GM11168 (cell line): ENCODE measurements at regions not wholly inside any gene's neighbourhood (a gene's known extent, or its start where the extent isn't known, plus 50 kb on each side); places are given as distances from the start of the nearest gene placed in this dataset.
"Not testable (repeated sequence)": the region's sequence is repeated elsewhere in the genome, so short reads cannot be mapped to it uniquely, and the experiment has no call there.

Experiments used
- in situ Hi-C: fragments of 300-500 bp; cut with MboI; formaldehyde crosslinking; loops from one replicate; pipeline ENCODE4 v1.12.0; 2022; ENCODE audit warnings: low sequenced_read_pairs; ENCODE audit not compliant: unreplicated experiment

DNA sequence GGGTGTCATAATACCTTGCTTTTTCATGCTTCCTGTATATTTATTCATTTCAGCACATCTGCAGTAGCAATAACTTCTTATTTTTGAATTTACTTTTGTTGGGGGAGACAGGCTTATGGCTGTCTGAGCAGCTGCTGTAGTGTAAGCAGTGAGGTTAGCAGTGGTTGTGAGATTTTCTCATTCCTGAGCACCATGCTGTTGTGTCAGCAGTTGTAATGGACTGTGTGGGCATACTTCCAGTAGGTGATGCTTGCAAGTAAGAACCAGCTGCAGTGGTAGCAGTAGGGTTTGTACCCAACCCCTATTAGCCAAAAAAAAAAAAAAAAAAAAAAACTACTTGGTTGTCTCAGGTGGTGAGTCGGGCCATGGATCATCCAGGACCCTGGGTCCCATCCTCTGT is 311.6 kb downstream of the NUF2 start:
- in situ Hi-C loops = no loop called here

DNA sequence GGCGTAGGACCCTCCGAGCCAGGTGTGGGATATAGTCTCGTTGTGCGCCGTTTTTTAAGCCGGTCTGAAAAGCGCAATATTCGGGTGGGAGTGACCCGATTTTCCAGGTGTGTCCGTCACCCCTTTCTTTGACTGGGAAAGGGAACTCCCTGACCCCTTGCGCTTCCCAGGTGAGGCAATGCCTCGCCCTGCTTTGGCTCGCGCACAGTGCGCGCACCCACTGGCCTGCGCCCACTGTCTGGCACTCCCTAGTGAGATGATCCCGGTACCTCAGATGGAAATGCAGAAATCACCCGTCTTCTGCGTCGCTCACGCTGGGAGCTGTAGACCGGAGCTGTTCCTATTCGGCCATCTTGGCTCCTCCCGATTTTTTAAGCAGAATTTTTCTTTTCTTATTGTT is 323.9 kb downstream of the NUF2 start:
- in situ Hi-C loops = not testable (repeated sequence)

DNA sequence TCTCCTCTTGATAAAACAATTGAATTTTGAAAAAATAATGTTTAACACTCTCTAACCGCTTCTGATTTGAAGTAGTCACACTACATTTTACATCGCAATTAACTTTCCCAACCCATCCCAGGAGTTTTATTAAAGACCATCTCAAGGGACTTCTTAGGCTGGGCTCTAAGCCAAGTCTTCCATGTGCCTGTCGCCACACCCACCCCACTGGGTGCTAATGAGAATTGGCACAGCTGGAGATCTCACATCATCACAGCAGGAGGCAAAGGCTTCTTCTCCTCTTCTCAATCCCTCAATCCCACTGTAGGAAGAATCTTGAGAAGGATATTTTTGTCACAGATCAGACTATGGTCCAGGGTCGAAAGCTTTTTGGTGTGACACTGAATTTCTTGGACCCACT is 328.9 kb downstream of the NUF2 start:
- in situ Hi-C loops = no loop called here

DNA sequence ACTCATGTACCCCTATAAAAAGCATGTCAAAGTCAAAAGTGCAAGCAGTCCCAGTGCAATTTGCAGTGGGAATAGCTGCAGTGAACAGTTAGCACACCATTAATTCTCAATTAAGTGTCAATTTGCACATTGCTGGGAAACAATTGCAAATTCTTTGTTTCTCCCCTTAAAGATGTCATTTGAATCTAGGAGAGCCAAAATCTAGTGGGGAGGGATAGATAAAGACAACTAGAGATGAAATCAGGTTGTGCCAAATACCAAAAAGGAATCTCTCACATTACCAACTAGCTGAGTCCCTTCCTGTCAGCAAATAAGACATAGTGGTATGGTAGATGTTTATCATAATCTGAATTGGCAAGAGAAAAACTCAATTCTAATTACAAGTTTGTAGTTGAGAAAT is 330.7 kb downstream of the NUF2 start:
- in situ Hi-C loops = no loop called here

DNA sequence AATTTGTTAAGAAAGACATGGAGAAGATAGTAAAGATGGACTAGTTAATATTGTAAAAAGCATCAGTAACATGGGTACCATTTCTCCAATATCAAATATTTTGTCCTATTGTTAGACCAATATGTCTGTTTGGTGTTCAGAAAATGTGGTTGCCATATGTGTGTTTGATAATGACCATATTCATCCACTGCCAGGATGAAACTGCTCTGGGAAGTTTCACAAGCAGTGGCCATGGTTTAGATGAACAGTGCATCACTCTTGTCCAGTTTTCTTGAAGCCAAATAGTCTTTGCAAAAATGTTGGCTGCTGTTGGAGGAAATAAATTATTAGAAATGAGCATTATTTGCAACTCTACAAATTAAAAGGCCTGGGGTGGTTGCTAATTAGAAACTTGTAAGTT is 333.8 kb downstream of the NUF2 start:
- in situ Hi-C loops = no loop called here

DNA sequence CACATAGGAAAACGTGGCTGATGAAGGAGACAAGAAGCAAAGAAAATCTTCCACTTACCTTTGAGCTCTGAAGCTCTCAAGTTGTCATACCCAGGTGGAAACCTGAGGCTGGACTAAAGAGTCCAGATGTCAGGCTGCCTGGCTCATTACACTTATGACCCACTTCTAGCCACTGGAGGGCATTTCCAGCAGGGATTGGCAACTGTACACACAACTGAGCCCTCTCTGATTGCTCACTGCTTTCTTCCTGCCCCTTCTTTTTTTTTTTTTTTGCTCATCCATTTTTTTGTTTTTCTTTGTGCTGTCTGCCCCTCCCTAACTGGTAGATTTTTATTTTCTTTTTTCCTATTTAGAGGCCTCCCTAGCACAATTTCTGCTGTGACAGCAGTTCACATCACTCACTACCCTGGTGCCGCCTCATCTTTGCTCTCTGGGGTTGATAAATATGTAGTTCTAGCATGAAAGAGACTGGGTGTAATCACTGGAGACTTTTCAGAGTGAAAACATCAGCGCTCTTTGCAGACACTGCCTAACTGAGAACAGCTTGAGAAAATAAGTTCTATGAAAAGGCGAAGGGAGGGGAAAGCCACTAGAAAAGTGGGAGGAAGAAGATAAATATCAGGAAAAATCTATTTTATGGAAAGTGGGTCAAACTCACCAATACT is 334.5 kb downstream of the NUF2 start:
- in situ Hi-C loops = no loop called here

DNA sequence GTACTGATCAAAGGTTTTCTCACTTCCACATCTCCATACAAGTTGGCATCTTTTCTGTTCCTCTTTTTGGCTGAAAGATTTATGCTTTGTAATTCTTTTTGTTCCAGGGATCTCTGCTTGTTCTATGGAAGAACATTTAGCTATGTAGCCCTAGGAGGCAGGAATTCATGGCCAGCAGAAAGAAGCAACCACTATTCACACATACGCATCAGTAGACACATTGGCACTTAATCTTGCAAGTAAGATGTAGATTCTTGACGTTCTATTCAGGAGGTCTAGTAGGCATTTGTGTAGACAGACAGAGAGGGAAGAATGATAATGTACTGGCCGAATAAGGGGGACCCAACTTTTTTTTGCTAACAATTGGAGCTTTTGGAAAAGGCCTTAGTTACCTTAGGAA is 336.0 kb downstream of the NUF2 start:
- in situ Hi-C loops = no loop called here

DNA sequence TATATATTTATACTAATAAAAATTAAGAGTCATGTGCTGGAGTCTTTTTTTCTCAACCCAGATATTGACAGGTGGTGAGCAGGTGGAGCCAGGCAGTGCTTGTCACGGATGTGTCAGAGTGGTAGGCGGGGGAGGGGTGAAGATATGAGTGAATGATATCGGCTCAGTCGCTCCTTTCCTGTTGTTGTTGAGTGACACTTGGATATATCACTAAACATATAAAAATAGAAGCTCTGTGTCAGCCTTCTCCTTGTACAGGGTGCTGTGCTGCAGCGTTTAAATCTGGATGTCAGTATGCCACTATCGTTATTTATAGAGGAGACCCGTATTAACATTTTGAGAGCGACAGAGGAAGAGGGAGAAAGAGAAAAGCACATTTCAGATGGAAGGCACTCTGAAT is 339.6 kb downstream of the NUF2 start:
- in situ Hi-C loops = no loop called here

DNA sequence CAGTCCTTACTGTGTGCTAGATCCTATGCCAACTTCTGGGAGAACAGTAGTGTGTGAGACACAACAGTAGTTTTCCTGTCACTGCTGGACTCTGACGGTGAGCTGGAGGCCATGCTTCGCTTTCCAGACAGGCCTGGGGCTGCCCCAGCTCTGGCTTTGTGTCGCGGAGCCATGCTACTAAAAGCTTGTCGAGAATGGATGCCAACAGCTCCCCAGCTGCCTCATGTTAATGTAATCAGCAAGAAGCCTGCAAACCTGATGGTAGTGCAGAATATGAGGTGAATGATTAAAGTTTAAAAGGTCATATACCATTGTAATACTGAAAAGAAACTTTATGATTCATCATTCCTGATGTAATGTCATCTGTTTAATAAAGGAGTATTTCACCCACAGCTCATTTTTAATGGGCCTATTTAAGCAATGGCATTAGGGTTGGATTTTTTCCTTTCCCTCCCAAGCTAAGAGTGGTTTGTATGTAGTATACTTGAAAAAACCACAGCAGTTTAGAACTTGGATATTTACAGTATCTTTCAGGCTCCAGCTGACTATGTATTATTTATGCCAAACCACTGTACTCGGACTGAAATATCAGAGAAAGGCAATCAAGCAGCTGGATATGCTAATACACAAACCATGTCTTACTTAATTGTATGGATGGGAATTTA is 343.0 kb downstream of the NUF2 start:
- in situ Hi-C loops = no loop called here

DNA sequence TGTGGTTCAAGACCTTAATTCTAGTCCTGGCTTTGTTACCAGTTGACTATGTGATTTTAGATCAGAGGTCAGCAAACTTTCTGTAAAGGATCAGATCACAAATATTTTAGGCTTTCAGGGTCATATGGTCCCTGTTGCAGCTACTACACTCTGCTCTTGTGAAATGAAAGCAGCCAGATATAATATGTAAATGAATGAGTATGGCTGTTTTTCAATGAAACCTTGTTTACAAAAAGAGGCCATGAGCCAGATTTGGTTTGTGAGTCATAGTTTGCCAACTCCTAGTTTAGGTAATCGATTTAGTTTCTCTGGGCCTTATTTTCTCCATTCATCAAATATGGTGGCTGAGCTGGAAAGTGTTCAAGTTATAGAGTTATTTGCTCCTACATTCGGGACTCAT is 346.7 kb downstream of the NUF2 start:
- in situ Hi-C loops = no loop called here

DNA sequence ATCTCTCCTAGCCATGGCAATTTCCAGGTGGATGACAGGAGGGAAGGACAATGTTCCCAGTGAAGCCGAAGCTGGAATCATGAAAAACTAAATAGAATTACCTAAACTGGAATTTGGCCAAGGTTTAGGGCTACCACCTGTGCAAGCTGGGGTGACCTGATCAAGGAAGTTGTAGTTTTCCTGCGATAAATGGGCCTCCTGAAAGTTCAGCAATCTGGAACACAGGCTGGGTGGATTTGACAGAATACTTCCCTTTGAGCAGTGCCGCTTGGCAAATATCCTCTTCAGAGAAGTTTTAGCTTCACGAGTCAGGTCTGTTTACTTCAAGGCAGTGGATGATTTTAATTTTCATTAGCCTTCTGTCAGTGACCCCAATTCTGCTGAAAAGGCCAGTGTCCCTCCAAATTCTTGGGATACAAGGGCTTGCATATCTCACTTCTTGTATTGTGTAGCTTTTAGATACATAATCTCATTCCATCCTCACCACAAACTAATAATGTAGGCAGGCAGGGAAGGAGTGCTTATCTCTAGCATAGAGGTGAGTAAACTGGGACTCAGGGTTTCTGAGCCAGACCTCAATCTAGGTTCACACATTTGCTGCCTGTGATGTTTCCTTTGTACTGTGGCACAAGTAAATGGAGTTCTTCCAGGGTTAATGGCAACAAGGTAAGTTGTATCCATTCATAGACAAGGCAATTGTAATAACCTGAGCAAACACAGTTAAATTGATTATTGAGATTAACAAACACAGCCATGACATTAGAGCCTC is 349.4 kb downstream of the NUF2 start:
- in situ Hi-C loops = no loop called here

DNA sequence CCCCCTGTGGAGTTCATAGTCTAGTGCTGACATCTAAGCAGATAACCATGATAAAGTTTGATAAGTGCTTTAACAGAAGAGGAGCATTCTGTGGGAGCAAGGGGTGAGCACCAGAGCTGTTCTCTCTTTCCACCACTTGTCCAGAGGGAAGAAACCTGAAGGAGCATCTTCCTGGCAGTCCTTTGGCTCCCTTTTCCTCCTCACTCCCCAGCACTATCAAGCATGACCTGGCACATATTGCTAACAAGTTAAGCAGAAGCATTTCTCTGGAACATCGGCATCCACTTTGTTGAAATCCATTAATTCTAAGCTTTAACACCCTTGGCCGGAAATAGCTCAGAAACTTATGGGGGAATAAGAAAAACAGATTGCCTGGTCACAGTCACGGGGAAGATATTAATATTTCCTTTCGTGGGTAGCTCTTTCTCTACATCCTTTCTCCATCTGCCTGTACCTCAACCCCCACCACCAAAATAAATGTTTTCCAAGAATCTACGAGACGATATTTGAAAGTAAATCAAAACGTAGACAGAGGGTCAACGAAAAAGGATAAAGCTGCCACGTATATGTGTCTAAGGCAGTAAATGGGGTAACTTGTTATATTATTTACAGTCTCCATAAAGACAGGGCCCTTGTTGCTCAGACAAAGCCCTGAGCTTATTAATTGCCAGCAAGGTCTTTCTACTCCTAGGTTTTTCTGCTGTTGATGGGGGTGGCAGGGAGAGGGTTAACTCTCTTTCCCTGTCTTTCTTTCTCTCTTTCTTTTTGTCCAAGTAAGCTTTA is 351.4 kb downstream of the NUF2 start:
- in situ Hi-C loops = no loop called here

DNA sequence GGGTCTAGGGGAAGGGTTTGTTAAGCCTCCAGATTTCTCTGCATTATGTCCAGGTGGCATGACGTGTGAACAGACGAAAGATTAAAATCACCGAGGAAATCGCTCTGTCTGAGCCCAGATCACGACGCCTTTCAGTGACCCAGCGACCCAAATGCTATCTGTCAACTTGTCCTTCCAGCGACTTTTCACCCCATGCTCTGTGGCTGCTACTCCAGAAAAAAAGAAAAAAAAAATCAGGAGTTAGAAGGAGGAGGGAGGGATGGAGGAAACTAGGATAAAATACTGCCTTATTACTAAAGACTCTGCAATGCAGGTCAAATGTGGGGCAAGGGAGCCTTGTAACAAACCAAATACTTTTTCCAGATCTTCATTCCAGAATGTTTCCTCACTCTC is 352.0 kb downstream of the NUF2 start:
- in situ Hi-C loops = no loop called here

DNA sequence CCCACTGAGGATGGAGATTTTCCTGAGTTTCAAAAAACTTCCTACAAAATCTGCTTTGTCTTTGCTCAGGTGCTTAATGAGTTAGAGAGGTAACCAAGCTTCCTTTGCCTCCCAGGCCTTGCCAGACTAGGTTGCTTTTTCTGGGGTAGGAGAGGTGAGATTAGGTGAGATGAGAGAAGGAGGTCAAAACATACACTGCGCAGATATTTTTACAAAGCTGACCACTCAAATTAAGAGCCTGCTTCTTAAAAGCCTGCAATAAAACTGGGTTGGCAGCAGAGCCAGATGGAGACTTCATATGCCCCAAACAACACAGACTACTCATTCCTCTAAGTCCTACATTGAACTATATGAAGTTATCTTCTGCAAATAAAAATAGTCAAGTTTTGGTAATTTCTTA is 352.5 kb downstream of the NUF2 start:
- in situ Hi-C loops = no loop called here

DNA sequence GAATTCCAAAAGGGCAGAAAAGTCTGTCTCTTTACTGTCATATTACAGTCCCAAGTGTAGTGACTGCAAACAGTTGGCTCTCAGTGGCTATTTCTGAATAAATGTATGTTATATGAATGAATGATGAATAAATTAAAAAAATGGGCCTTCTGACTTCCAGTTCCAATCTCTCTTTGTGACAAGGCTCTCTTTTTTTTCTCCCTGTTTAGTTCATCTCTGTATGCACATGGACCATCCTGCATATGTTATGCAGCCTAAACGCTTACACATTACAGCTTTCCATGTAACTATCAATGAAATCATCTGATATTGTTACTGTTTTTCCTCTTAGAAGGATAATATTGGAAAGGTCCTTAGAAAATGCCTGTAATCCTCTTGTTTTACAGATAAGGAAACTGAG is 363.0 kb downstream of the NUF2 start:
- in situ Hi-C loops = no loop called here

DNA sequence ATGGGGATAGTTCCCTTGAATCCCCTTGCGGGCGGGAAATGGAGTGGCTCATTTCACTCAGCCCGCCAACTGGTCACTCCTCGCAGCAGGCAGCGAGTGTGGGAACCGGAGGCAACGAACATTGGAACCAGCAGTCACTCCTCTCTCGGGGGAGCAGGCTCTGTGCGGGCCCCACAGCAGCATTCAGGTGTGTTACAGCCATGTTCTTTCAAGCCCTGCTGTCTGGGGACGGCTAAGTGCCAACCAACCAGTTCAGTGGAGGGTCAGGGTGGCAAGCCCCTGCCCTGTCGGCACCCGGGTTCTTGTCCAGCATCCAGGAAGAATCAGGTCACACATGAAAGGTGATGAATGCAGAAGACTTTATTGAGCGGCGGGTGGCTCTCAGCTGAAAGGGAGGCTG is 370.5 kb downstream of the NUF2 start:
- in situ Hi-C loops = no loop called here

DNA sequence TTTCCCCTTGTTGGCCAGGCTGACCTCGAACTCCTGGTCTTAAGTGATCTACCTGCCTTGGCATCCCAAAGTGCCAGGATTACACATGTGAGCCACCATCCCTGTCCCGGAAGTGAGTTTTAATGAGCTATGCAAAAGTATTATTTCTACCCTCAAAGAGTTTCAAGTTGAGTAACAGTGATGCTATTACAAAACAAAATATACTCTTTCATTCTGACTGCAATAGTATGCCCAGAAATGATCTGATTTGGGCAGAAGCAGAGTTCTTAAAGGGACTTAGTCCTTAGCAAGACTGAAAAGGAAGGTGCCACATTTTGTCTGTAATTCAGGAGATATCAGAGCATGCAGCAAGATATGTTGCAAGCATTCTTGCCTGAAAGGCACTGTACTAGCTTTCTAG is 375.4 kb downstream of the NUF2 start:
- in situ Hi-C loops = no loop called here

DNA sequence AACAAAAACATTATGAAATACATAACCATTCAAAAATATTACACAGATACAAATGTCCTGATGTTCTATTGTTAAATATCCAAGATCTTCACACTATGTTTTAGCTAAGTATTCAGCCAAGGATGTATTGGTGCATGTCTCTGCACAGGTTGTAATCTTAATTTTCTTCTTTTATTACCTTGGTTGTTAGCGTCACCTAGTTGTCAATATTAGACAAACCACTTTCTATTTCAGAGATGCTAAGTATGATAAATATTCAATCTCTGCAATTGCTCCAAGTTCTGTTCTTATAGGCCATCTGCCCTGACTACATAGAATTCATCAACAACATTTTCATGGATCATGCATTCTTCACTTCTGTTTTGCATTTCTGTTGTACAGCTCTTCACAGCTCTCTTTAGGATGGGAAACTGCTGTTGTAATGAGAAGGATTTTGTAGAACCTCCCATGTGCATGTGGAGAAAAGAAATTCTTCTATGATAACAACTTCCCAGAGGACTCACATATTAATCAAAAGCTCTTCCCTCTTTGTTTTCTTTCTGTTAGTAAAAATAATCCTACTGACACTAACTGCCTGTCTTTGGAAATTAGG is 380.1 kb downstream of the NUF2 start:
- in situ Hi-C loops = no loop called here

DNA sequence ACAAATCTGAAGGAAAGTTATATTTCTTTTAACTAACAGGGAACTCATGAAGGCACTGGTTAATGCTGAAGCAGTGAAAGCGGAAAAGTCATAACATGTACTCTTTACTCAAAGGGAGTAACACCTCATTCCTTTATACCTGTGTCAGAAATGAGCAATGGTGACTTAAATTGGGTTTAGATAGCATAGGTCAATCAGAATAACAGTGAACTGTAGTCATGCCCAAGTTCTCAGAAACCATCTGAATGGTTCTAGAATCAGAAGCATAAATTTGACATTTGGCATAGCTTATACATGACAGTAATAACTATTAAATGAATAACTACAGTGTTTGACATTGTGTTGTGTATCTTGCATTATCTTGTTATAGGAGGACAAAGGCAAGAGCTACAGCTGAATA is 382.0 kb downstream of the NUF2 start:
- in situ Hi-C loops = no loop called here

DNA sequence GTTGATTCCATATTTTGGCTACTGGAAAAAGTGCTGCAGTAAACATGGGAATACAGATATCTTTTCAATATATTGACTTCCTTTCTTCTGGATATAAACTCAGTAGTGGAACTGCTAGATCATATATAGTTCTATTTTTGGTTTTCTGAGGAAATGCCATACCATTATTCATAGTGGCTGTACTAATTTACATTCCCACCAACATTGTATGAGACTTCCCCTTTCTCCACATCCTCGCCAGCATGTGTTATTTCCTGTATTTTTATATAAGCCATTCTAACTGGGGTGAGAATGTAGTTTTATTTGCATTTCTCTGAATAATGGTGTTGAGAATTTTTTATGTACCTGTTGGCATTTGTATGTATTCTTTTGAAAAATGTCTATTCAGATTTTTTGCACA is 385.2 kb downstream of the NUF2 start:
- in situ Hi-C loops = no loop called here

DNA sequence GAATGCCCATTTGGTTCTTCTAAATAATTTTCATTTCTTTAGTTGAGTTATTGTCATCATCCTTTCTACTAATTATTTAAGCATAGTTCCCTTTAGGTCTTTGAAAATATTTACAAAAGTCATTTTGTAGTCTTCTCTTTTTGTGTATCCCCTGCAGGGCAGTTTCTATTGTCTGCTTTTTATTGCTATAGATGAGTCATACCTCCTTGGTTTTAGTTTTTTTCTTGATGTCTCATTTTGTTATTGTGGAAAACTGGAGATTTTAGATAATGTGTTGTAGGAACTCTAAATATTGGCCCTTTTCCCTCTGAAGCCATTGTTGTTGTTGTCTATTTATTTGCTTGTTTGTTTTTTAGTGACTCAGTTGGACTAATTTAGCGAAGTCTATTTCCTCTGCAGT is 387.9 kb downstream of the NUF2 start:
- in situ Hi-C loops = no loop called here
